ENCODE measurements at regions not wholly inside any gene's neighbourhood (a gene's known extent, or its start where the extent isn't known, plus 50 kb on each side); places are given as distances from the start of the nearest gene placed in this dataset.

- TF ChIP-seq SIN3A (IDR thresholded peaks at IDR 0.05; ENCODE audit: borderline replicate concordance in 2 of 2, control insufficient read depth in 1 of 2, low read depth in 2 of 2, low read length in 2 of 2) (no peak), ZNF324 (CRISPR knock-in tag; IDR thresholded peaks at IDR 0.05) (no peak), CTCF (IDR thresholded peaks at IDR 0.05 in 2 of 3, conservative IDR thresholded peaks at IDR 0.05 in 1 of 3; ENCODE audit: insufficient read depth in 2 of 3, low read depth in 1 of 3, low read length in 3 of 3) (no peak), RBM34 (IDR thresholded peaks at IDR 0.05; ENCODE audit: borderline replicate concordance, insufficient read depth, low read length) (no peak), ATF3 (IDR thresholded peaks at IDR 0.05) (no peak), ATF3 (CRISPR knock-in tag; conservative IDR thresholded peaks at IDR 0.05) (no peak), GTF2E2 (tag; IDR thresholded peaks at IDR 0.05) (no peak), E2F4 (CRISPR knock-in tag; IDR thresholded peaks at IDR 0.05; ENCODE audit: low read depth) (no peak), ZNF77 (CRISPR knock-in tag; IDR thresholded peaks at IDR 0.05) (no peak), EZH2 (IDR thresholded peaks at IDR 0.05; ENCODE audit: borderline replicate concordance, low read depth, low read length) (no peak), ERF (CRISPR knock-in tag; IDR thresholded peaks at IDR 0.05) (no peak), DPF2 (IDR thresholded peaks at IDR 0.05) (no peak), ATF4 (CRISPR knock-in tag; IDR thresholded peaks at IDR 0.05) (no peak), NR3C1 (CRISPR knock-in tag; IDR thresholded peaks at IDR 0.05) (no peak)
Observed at GRCh38 chr4:72843466-72843865, 226.1 kb downstream of the COX18 start.
